NCI-H2107 treated with DMSO at 0.1 percent for 48 hours (cell line): ENCODE measurements at regions not wholly inside any gene's neighbourhood (a gene's known extent, or its start where the extent isn't known, plus 50 kb on each side); places are given as distances from the start of the nearest gene placed in this dataset.

Experiments used
- DNase-seq: peaks from one replicate; lab custom pipeline; 2025; ENCODE audit not compliant: unreplicated experiment; lab: John Stamatoyannopoulos, UW

DNA sequence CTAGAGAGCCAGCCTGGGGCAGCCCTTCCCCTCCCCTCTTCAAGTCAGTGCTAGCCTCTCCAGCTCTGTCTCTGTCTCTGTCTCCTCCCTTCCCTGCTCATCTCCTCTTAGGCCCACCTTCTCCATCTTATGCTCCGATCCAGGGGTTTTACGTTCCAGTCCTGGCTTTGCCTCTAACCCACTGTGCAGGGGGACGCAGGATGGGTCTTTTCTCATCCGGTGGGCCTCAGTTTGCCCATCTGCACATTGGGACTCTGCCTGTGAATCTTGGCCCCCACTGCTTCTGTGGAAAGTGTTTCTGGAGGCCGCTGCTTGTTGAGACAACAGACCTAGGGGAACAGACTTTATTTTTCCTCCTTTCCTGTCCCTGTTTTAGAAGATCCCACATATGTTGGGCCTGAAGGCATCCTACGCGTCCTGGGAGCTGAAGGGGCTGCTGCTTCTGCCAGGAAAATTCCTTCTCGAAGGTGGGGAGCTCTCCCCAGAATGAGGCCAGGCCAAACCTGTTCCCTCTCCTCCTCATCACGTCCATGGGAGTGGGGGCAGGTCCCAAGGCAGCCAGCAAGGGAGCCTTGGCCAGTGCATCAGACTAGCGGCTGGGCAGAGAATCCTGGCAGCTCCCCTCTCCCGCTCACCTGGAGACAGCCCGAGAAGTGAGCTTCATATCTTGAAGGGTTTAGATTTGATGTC is 99.5 kb upstream of the CSF3R start:
- DNase-seq = no peak

GRCh38 chr1:36580524-36580923 is 97.8 kb upstream of the CSF3R start:
- no peak for DNase-seq

DNA sequence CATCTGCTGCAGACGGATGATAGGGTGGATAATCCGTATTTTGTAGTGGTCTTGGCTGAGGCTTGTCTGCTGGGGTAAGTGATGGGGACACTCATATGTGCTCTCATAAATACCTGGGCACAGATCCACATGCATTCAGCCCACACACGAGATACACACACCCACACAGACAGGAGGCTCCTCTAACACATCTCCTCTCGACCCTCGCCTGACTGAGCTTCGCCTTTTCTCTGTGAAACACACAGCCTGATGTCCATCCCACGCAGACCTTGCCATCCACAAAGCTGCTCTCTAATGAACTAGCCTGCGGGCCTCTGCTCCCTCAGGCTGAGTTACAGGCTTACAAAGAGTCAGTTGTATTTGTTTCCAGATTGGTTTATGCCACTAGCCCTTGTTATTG is 96.3 kb upstream of the CSF3R start:
- no peak for DNase-seq

DNA sequence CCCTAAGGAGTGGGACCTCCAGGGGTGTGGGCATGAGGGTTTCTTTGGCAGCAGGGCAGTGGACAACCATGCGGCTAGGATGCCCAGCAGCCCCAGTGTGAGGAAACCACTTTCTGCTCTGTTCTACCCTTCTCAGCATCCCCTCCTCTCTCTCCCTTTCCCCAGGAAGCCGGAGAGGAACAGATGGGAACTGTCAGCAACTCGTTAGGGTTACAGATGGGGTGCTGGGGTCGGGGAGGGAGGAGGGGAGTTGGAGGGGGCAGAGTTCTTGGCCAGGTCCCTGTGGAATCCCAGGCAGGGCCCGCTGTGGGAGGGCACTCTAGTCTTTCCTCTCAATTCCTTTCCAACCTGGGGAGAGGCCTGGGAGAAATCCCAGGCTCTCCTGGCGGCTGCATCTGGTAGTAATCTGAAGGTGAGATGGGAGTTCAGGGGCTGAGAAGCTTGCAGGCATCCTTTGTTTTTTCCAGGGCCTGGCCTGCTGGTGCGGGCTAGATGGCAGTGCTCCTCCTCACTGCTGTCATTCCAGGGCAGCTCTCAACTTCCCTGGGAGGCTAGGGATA is 93.9 kb upstream of the CSF3R start:
- no peak for DNase-seq

DNA sequence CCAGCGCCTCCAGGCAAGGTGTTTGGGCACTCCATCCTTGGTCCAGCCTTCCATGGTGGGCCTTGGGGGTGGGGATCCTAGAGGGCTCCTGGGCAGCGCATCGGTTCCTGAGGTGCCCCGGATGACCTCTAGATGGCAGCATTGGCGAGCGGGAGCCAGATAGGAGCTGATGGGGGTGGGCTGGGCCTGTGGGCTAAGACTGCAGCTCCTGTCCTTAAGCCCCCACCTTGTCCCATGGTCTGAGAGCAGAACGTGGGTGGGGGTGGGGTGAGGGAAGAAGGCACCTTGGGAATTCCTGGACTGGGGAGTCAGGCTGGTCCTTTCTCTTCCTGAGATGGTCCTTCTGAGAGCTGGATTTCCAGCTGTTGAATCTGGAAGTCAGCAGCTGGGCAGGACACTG is 93.4 kb upstream of the CSF3R start:
- no peak for DNase-seq

- DNase-seq = no peak
Measured at GRCh38 chr1:36573445-36573844, 90.7 kb upstream of the CSF3R start.

DNA sequence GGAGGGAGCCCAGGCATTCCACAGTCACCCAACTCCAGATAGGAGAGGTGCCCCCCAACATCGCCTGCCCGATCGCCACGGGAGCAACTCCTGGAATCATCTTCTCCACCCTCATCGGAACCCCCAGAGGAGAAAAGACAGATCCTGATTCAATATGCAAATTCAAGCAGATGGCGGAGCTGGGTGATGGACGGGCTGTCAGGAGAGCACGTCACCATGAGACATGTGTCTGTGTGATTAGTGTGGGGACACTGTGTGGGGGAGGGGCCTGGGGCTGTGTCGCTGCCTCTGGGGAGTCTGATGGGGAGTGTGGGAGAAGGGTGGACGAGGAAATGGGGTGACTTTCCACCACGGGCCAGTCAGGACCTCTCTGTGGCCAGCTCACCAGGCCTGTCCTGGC is 90.2 kb upstream of the CSF3R start:
- DNase-seq = no peak

DNA sequence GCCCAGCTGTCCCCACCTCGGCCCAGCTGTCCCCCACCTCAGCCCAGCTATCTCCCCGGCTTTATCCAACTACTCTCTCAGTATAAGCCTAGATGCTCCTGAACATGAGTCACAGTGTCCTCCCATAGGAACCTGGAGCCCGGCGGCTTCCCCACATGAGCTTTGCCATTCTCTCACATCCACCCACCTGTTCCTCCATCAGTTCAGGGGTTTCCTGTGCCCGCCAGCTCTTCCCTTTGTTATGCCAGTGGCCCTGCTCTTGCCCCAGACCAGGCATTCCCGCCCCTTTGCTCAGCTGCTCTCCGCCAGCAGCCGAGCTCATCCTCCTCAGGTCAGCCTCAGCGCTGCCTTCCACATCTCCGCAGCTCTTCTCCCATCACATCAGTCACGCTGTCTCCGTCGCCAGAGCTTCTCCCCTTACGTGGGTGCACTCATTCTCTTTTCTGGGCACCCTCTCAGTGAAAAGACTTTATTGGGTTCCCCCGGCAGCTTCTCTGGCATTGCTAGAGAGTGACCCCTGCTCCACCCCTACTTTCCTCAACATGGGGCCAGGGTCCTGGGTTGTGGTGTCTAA is 89.5 kb upstream of the CSF3R start:
- no peak for DNase-seq

DNA sequence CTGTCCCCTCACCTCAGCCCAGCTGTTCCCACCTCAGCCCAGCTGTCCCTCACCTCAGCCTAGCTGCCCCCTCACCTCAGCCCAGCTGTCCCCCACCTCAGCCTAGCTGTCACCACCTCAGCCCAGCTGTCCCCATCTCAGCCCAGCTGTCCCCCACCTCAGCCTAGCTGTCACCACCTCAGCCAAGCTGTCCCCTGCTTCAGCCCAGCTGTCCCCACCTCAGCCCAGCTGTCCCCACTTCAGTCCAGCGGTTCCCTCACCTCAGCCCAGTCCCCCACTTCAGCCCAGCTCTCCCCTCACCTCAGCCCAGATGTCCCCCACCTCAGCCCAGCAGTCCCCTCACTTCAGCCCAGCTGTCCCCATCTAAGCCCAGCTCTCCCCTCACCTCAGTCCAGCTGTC is 88.4 kb upstream of the CSF3R start:
- no peak for DNase-seq

- DNase-seq = no peak
Measured at GRCh38 chr1:36570478-36571060, 87.9 kb upstream of the CSF3R start.

DNA sequence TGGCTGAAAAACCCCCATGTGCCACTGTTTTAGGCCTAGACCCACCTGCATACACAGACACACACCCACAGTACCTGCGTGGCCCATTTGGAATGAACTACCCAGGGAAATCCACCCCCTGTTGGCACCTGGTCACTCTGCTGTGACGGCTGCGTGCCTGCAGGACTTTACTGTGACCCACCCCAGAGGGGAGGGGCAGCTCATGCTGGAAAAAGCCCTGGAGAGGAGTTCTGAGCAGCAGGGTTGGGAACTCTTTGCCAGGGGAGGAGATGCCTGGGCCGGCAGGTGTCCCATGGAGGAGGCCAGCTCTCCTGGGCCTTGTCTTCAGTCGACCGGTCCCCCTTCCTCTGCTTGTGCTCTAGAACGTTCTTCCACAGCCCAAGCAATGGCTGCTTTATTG is 87.3 kb upstream of the CSF3R start:
- no peak for DNase-seq

DNA sequence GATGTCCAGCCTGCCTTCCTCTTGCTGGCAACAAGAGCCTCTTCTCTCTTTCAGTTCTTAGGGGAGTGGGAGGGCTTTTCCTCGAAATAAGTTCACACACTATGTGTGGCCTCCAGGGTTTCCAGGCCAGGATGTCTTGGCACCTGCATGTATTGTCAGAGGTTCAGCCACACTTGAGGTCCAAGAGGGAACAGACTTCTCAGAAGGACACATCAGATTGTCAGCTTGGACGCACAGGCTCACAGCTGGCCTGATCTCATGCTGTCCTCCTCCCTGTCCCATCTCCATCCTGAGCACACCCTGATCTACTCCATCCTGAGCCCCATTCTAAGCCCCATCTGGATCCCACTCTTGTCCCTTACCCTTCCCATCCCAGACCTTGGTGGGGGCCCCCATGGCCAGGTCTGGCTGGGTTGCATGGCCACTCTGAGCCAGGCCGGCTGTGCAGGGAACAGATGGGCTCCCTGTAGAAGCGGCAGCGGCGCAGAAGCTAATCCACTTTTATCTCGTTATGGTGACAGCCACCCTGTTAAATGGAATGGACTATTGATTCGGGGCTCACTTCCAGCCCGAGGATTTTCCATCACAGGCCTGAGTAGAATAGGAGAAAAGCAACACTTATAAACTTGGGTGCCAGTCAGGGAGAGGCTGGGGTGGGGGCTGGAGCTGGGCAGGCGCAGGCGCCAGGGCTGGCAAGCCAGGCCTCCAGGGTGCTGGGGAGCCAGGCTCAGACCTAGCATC is 85.1 kb upstream of the CSF3R start:
- no peak for DNase-seq

DNA sequence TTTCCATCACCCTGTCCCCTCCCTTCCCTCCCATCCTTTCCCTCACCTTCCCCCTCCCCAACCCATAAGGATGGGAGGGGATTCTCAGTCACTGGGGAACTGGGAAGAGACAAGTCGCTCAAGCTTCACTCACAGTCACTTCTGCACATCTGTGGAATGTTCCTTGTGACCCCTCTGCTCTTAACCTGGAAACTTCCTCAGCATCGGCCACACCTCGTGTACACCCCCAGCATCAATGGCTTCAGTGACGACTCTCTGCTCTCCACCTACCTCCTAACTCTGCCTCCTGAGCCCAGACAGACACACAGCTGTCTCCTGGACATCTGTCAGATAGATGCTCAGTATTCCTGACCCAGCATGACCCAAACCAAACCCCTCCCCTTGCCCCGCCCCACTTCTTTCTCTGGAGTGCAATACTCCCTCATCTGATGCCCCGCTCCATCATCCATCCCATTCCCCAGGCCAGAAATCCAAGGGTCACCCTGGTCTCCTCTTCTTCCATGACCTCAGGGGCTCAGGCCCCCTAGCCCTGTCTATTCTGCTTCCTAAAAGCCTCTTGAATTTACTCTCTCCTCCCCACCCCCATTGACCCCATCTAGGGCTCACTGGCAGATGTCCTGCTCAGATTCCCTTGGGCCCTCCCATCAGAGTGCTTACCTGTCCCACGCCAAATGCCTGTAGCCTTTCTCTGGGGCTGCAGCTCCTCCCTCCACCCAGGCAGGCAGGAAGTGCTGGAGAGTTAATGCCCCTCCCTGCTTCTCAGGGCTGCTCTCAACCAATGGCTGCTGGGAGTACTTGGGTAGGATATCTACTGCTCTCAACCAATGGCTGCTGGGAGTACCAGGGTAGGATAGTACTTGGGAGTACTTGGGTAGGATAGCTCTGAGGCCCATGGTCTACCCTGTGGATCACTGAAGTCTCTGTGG is 83.1 kb upstream of the CSF3R start:
- DNase-seq = no peak

- DNase-seq = no peak
Measured at GRCh38 chr1:36562181-36562685, 79.5 kb upstream of the CSF3R start.

GRCh38 chr1:36561361-36561724 is 78.6 kb upstream of the CSF3R start:
- DNase-seq = peak; percentile 13

GRCh38 chr1:36560621-36561360 is 78.1 kb upstream of the CSF3R start:
- no peak for DNase-seq

DNA sequence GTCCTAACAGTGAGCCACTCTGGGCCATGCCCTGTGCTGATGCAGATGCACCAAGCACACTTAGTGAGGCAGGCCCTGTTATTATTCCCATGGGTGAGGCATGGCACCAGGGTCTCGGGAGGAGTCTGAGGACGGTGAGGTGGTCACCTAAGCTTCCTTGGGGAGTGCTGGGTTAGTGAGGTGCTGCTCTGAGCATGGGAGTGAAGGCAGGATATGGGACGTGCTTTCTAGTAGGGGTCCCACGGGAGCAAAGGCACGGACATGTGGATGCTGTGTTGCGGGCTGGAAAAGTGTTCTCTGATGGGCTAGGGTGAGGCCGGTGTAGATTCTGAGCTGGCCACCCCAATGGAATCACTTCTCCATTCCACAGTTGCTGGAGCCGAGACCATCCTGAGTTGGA is 77.5 kb upstream of the CSF3R start:
- DNase-seq = no peak

- no peak for DNase-seq
Measured at GRCh38 chr1:36559061-36559460, 76.3 kb upstream of the CSF3R start.

DNA sequence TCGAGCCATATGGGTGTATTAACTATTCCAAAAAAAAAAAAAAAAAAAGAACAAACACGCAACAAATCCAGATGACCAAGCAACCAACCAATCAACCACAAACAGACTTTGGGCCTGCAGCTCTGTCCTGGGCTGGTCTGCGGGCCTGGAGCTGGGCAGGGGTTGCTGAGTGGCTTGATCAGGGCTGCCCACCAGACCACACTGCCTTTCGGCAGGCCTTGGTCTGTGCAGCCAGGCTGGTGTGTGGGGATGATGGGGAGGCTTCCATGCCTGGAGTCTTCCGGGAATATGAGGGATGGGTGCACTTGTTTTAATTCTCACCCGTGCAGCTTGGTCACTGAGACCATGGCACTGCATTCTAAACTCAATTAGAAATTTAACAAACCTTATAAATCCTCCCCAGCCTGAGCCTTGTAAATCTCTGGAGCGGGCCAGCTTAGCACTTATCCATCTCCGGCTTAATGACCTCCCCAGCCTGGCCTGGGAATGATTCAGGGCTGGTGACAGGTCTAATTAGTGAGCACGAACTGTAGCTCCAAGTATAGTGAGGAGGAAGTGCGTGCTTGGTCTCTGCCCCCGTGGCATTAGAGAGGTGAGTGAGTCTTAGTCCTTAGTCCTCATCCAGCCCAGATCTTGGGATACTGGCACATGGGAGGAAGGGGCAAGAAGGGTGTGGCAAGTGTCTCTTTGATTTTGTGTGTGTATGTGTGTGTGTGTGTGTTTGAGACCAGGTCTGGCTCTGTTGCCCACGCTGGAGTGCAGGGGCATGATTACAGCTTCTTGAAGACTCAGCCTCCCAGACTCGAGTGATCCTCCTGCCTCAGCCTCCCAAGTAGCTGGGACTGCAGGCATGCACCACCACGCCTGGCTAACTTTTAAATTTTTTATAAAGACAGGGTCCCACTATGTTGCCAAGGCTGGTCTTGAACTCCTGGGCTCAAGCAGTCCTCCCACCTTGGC is 74.6 kb upstream of the CSF3R start:
- no peak for DNase-seq
